Hippocampal formation (tissue), 2 donors: ENCODE measurements at regions not wholly inside any gene's neighbourhood (a gene's known extent, or its start where the extent isn't known, plus 50 kb on each side); places are given as distances from the start of the nearest gene placed in this dataset.

Experiments used
- DNase-seq, 2 donors: peaks; one replicate each; lab custom pipeline; 2025; lab: John Stamatoyannopoulos, UW

DNA sequence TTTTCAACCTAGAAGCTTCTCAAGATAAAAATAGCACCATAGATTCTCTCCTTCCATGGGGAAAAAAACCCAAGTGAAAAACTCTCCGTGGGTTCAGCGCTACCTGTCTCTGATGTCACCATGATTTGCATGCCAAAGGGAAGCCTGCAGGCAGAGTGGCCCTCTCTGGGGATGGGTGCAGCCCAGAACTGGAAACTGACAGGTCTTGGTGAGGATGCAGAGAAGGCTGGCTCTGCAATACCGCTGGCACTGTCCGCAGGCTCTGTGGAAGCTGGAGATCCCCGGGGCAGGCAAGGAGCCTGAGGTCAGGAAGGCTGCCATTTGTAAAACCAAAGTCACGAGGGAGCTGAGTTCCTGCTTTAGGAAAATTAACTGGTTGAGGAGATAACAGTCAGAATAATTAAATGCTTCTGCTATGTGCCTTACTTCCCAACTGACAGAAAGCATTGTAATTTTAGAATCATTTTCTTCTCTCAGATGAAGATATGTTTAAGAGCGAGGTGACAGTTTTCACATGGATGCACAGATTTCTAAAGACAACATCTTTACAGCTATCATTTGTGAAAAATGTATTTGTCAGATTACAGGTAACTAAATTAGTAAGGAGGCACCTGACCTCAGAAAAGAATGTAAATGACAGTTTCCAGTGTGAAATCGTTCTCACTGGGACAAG lies 731.5 kb upstream of the FZD8 start:
- DNase-seq: no peak

GRCh38 chr10:36367362-36367761 lies 725.3 kb upstream of the FZD8 start:
- no peak for DNase-seq

DNA sequence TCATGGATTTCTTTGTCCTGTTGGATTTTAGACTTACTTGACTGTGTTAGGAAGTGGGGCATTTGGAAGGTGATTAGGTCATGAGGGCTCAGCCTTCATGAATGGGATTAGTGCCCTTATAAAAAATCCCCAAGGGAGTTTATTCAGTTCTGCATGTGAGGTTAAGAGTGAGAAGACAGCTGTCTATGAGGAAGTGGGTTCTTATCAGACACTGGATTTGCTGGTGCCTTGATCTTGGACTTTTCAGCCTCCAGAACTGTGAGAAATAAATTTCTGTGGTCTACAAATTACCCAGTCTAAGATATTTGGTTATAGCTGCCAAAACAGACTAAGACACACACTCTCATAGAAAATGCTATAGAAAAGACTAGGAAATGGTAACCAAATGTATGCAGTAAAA lies 724.7 kb upstream of the FZD8 start:
- DNase-seq: no peak

DNA sequence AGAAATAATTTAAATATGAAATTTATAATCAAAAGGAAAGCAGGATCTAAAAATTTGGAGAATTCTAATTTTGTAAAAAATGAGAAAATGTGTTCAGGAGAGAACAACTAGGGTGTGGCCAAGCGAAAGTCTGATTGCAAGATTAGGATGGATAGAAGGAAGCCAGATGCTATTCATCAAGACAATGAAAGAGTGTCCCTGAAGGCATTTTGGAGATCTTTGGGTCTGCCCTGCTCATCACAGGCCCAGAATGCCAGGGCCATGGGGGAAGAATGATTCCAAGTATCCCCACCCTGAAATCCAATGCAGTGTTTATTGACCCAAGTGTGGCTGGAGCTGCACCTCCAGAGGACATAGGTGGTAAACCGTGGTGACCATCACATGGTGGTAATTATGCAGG lies 724.0 kb upstream of the FZD8 start:
- no peak for DNase-seq

DNA sequence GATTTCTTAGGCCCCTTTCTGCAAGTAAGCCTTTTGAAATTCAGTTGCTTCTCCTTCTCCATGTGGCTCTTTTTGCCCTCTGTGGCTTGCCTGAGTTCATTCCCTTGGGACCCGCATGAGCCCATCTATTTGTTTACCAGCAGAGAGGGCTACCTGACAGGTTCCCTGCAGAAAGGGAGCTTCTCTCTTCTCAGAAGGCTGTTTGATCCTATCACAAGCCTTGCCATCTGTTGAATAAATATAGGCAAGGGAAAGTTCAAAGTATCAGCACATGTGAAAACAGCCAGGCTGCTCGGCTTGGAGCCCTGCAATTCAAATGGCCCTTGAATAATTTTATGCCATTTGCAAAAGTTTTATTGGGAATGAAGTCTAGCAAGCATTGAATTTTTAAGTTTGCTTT lies 720.2 kb upstream of the FZD8 start:
- DNase-seq: no peak

DNA sequence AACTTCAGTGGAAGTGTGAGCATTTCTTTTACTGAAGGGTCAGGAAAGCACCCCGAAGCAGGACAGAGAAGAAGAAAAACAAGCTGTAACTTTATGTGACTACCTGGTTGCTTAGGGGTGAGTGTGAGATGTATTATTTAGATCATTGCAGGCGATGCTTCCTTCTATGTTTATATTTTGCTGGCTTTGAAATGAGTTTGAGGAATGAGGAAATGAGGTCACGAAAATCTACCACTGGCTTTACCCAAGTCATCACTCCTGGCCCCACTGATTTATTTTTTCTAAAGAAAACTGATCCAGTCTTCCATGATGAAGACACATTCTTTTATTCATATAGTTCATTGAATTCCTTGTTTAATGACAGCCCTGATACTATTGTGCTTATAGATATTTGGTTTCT lies 716.6 kb upstream of the FZD8 start:
- DNase-seq: no peak

DNA sequence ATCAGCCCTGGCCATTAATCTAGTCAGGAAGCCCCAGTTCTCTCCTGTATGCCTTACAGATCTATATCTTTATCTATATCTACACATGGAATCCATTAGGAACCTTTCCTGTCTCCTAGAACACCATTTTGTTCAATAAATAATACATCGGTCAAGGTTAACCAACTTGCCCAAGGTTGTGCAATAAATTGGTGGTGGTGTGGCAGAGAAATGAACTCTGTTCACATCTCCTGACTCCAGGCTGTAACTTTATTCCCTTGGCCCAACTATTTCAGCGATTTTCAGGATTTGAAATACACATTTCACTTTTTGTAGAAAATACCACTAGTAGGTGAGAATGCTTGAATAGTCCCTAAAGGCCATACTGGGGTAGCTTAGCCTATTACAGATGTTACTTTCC lies 712.5 kb upstream of the FZD8 start:
- DNase-seq: no peak

GRCh38 chr10:36351159-36351558 lies 709.1 kb upstream of the FZD8 start:
- DNase-seq: no peak

DNA sequence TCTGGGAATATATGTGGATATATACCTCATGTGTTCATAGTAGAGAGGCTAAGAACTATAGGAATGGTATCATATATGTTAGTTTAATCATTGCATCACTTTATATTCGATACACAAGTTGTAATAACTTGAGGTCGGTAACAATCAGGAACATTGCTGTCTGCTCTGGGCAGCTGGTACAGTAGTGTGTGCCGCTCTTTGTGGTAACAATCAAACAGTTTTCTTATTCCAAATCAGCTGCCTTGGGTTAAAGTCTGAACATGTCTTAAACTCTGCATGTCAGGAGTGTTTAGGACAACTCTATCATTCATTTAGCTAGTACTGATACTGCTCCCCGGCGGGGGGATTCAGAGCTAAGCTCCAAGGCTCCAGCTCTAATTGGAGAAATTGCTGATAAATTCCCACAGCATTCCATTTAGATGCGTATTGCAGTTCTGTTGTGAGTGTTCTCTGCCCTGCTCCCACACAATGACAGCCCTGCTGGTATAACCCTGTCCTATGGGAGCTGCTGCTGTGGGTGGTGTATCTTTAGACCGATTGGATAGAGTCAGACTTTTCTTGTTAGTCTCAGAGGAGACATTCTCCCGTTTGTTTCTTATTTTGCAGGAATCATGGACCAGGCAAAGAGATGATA lies 707.5 kb upstream of the FZD8 start:
- no peak for DNase-seq

- no peak for DNase-seq
These were observed 703.7 kb upstream of the FZD8 start for GRCh38 chr10:36345807-36346206.

GRCh38 chr10:36345175-36345533 lies 703.1 kb upstream of the FZD8 start:
- no peak for DNase-seq

GRCh38 chr10:36344240-36345174 lies 702.4 kb upstream of the FZD8 start:
- no peak for DNase-seq

- DNase-seq: no peak
These were observed 700.7 kb upstream of the FZD8 start for GRCh38 chr10:36342781-36343180.

DNA sequence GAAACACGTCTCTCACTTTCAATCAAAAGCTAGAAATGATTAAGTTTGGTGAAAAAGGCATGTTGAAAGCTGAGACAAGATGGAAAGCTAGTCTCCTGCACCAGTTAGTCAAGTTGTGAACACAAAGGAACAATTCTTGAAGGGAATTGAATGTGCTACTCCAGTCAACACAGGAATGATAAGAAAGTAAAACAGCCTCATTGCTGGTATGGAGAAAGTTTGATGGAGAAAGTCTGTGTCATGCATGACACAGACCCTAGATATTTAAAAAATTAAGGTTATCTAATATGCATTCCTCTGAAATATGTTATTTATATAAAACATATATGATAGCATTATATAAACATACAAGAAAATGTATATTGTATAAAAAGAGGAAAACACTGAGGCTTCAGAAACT lies 699.4 kb upstream of the FZD8 start:
- no peak for DNase-seq

DNA sequence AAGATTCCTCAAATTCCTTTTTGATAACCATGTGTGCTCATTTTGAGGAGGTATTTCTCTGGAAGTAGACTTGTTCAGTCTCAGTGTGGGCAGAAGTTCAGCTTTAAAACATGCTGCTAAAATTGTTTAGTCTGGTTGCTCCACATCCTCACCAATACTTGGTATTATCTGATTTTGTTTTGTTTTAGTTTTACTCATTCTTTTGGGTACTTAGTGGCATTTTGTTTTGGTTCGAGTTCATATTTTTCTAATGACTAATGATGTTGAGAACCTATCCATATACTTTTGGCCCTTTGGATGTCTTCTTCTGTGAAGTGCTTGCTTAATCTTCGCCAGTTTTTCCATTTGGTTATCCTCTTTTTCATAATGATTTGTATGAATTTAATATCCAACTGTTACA lies 694.2 kb upstream of the FZD8 start:
- DNase-seq: no peak

DNA sequence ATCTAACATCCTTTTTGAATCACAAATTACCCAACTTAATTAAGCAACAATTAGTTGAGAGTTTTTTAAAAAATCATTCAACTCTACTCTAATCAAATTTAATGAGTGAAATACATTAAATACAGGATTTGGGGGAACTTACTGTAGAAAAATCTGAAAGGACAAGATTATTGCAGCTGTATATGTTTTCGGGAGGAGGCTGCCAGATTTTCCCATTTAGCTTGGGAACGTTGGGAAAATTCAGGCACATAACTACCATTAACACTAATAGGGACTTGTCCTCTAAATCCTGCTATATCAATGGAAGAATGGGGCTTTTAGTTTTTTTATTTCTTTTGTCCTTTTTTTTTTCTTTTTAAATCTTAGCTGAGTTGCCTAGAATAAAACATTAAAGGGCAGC lies 691.4 kb upstream of the FZD8 start:
- DNase-seq: no peak

GRCh38 chr10:36332926-36333325 lies 690.8 kb upstream of the FZD8 start:
- no peak for DNase-seq

- no peak for DNase-seq
These were observed 689.0 kb upstream of the FZD8 start for GRCh38 chr10:36331121-36331520.

DNA sequence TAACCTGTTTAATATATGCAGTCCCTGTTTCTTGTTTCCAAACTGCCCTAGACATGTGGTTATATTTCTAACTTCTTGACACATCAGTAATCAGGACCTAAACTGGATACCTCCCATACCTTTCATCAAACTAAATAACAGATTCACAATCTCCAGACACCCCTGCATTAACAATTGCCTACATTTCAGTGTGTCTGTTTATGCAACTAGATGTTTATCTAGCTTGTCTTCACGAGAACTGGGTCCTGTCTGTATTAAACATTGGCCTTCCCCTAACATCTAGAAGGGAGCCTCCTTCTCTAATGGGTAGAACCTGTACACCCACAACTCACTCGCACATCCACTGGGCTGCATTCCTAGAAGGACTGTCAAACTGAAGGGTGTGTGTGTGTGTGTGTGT lies 683.7 kb upstream of the FZD8 start:
- DNase-seq: no peak

DNA sequence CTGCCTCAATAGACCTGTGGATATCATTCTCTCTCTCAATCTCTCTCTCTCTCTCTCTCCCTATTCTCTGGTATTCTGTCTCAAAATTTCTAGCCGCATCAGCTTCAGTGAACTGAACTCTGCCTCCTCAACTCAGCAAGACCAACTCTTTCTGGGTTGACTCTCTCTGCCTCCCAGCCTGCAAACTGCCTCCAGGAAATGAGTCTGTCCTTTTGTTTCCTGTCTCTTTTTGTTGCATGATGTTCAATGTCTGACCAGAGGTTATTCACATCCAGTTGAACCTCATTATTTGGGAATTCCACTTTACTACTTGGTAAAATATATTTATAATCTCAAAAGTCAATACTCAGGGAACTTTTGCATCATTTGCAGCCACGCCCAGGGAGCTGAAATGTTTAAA lies 682.7 kb upstream of the FZD8 start:
- DNase-seq: no peak

DNA sequence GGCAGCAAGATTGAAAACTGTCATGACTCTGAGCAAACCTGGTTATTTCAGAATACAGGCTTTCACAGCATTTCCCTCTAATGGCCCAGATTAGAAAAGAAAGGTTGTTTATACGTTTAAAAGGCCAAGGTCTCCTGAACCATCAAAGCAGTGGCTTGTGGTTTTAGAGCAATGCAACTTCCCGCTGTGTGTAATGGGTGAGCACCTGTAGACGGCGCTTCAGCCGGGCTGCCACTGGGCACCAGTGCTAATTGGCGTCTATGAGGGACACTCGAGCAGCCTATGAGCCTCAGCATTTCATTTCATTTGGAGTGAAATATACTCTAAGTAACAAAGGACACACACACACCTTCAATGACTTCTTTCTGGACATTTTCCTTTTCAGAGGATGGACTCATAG lies 671.0 kb upstream of the FZD8 start:
- DNase-seq: no peak

GRCh38 chr10:36303896-36304295 lies 661.8 kb upstream of the FZD8 start:
- no peak for DNase-seq

- no peak for DNase-seq
These were observed 660.0 kb upstream of the FZD8 start for GRCh38 chr10:36302086-36302485.
